GM10248 (cell line): ENCODE measurements at regions not wholly inside any gene's neighbourhood (a gene's known extent, or its start where the extent isn't known, plus 50 kb on each side); places are given as distances from the start of the nearest gene placed in this dataset.

Experiments
- CTCF ChIA-PET: fragments of 300-600 bp; sonication (Branson Sonifier 250); formaldehyde crosslinking; extraction: SDS; loops from one replicate; lab custom pipeline; 2021; ENCODE audit warnings: antibody characterized with exemption; lab: Yijun Ruan, JAX
- POLR2A ChIA-PET: fragments of 350-650 bp; sonication (Branson Sonifier 250); formaldehyde crosslinking; extraction: SDS; loops from one replicate; lab custom pipeline; 2020; ENCODE audit warnings: antibody characterized with exemption; lab: Yijun Ruan, JAX
- DNase-seq: peaks from one replicate; pipeline ENCODE4 v3.0.0; 2012; ENCODE audit errors: extremely low spot score
- TF ChIP-seq, protein P1 (sequence below): IDR thresholded peaks from 2 replicates; pipeline ENCODE4 v1.5.1; 2012; ENCODE audit warnings: mild to moderate bottlenecking, low read depth; ENCODE audit errors: extremely low read depth, missing control alignments, control extremely low read depth

DNA sequence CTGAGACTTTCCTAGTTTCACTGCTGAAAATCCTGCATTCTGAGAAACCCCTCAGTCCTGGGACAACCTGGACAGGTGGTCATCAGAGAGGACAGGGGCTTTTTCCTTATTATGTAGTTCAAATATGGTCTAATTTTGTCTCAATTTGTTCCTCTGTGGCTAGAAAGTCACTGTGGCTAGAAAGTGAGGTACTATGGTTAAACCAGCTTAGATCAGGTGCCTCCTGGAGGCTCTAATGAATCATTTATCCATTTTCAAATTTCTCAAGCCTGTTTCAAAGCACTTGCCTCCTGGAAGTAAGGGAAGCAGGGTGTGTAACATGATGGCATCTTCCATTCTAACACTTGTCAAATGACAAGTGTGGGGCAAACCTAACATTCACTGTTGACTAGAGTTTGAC is 326.8 kb downstream of the PIK3C3 start:
- ChIA-PET CTCF (interaction anchor here (1.3 to 1.9 kb wide), 4 partner anchors 15 to 89 kb away, joined by 4 to 9 read pairs (median 5); no protein-coding TSS in a partner anchor), POLR2A (no interaction called here)
- DNase-seq: no peak
- TF ChIP-seq, protein P1, sequence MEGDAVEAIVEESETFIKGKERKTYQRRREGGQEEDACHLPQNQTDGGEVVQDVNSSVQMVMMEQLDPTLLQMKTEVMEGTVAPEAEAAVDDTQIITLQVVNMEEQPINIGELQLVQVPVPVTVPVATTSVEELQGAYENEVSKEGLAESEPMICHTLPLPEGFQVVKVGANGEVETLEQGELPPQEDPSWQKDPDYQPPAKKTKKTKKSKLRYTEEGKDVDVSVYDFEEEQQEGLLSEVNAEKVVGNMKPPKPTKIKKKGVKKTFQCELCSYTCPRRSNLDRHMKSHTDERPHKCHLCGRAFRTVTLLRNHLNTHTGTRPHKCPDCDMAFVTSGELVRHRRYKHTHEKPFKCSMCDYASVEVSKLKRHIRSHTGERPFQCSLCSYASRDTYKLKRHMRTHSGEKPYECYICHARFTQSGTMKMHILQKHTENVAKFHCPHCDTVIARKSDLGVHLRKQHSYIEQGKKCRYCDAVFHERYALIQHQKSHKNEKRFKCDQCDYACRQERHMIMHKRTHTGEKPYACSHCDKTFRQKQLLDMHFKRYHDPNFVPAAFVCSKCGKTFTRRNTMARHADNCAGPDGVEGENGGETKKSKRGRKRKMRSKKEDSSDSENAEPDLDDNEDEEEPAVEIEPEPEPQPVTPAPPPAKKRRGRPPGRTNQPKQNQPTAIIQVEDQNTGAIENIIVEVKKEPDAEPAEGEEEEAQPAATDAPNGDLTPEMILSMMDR: no peak

DNA sequence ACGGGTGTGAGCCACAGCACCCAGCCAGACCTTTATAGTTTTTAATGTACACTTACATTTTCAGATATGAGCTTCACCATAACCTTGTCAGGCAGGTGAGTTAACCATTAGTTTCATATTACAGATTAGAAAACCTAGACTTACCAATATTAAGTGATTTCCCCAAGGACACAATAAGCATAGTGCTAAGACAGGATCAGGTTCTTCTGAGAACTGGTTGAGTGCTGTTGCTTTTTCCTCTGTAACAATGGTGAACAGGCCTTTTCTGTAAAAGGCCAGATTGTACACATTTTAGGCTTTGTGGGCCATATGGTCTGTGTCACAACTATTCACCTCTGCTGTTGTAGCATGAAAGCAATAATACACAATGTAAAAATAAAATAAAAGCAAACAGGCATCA is 332.0 kb downstream of the PIK3C3 start:
- CTCF ChIA-PET: no interaction called here
- POLR2A ChIA-PET: no interaction called here

DNA sequence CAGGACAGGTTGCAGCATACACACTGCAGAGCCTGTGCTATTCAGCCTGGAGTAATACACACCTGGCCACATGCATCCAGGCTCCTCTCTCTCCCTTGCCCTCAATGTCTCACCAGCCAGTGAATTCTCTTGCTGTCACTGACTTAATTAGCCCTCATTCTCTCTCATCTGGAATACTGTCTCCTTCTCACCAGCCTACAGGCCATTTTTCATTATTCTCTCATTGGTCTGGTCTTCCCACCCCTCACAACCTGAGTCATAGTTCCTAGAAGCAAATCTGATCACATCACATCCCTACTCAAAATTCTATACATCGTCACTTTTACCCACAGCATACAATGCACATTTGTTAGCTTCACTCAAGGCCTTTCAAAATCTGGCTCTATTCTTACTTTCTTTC is 333.1 kb downstream of the PIK3C3 start:
- TF ChIP-seq, protein P1: no peak
- ChIA-PET POLR2A (no interaction called here), CTCF (interaction anchor here (1.6 kb wide), 1 partner anchor 9 kb away, joined by 4 read pairs; no protein-coding TSS in a partner anchor)
- no peak for DNase-seq

More for the DNA sequence above, 332.0 kb downstream of the PIK3C3 start:
- DNase-seq: no peak
- TF ChIP-seq, protein P1: no peak

DNA sequence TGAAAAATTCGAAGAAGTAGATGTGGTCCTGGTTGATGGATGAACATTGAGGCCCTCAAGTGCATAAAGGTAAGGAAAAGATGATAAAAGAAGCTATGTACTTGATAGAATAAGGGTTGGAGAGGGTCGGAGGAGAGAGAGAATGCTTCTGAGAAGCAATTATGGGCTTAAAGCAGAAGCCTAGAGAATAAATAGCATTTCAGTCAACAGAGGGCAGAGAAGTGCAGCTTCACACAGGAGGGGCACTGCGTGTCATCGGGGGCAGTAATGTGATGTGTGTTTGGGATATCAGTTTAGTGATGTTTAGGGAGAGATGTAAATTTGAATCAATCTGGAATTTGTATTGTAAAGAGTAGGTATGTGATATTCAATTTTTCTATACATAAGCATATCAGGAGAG is 334.5 kb downstream of the PIK3C3 start:
- ChIA-PET POLR2A (no interaction called here), CTCF (interaction anchor here (1.0 to 2.1 kb wide), 4 partner anchors 9 to 175 kb away, joined by 3 to 13 read pairs (median 4); no protein-coding TSS in a partner anchor)
- TF ChIP-seq, protein P1: no peak
- no peak for DNase-seq

DNA sequence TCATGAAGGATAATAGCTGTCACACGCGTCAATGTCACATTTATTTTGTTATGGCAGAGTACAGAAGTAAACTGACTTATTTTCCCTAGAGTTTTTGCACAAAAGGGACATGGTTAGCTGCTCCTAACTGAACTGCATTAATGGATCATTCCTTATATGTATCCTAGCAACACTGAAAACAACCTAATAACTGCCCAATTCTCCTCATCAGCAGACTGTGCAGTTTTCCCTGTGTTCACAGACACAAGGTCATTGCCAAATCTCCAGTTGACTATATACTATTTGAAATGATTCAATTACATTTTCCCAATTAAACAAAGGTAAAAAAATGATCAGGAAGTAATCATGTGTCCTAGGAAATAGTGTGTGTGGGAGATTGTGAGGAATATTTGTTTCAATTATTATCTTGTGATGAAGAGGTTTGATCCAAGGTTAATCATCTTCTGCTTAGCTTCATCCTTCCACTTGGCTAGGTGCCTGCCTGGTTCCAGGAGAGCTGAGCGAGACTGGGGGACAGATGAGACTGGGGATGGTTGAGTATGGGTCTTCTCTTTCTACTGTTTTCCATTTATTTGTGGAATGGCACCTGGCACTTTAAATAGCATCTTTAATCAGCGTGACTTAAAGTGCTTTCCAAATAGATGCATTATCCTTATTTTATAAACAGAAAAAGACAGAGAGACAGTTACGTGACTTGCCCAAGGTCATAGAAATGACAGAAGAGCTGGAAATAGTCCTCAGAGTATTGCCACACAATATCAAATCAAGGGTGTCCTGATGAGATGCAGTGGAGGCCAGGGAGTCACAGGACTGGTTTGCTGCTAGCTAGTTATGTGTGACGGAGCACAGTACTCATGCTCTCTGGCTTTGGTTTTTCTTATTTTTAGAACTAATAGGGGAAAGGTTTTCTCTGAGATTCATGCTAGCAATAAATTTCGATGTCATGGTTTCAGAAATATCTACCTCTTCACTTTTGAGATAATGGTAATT is 335.6 kb downstream of the PIK3C3 start:
- ChIA-PET POLR2A (no interaction called here), CTCF (interaction anchor here (1.0 to 2.1 kb wide), 4 partner anchors 8 to 982 kb away, joined by 3 to 13 read pairs (median 4); no protein-coding TSS in a partner anchor)
- TF ChIP-seq, protein P1: no peak
- no peak for DNase-seq

DNA sequence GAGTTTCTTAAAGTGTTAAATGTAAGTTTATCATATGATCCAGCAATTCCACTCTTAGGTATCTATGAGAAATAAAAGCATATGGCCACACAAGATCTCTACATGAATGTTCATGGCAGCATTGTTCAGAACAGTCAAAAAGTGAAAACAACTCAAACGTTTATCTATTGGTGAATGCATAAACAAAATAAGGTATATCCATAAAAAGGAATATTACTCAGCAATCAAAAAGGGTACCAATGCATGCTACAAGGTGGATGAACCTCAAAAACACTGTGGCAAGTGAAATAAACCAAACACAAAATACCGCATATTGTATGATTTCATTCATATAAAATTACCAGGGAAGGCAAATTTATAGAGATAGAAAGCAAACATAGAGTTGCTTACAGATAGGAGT is 337.6 kb downstream of the PIK3C3 start:
- CTCF ChIA-PET: no interaction called here
- TF ChIP-seq, protein P1: no peak
- POLR2A ChIA-PET: no interaction called here
- DNase-seq: no peak
